SK-N-SH (cell line): ENCODE measurements at regions not wholly inside any gene's neighbourhood (a gene's known extent, or its start where the extent isn't known, plus 50 kb on each side); places are given as distances from the start of the nearest gene placed in this dataset.
A peak's percentile ranks its signal among the peaks of the same experiment; 100 is the strongest.

Source experiments
- CTCF ChIA-PET: fragments of 300-600, 350-600 bp; formaldehyde crosslinking; extraction: SDS; loops from one replicate; lab custom pipeline; 2021; lab: Yijun Ruan, JAX
- POLR2A ChIA-PET: fragments of 350-600 bp; sonication (Branson Sonifier 250); formaldehyde crosslinking; extraction: SDS; loops from one replicate; lab custom pipeline; 2020; ENCODE audit warnings: antibody characterized with exemption, inconsistent platforms; lab: Yijun Ruan, JAX
- DNase-seq: peaks from one replicate; pipeline ENCODE4 v3.0.0; 2012
- H2AFZ ChIP-seq: fragments of 200-600 bp; sonication (generic); 2 replicates; pipeline ENCODE4 v1.8.1; 2016; ENCODE audit warnings: antibody characterized with exemption, mild to moderate bottlenecking, low read depth
- H3F3A ChIP-seq: fragments of 200-600 bp; sonication (generic); replicated peaks from 2 replicates; pipeline ENCODE3; 2016; ENCODE audit warnings: antibody characterized with exemption, mild to moderate bottlenecking; ENCODE audit not compliant: insufficient read depth
- H3K27ac ChIP-seq, 2 experiments: fragments of 200-500 bp in 1 of 2; fragments of 200-600 bp in 1 of 2; sonication (Bioruptor generic) in 1 of 2; sonication (generic), shearing (Covaris generic) in 1 of 2; 2 replicates each; pipeline versions ENCODE4 v1.5.1 to v1.6.1; 2014 to 2016; ENCODE audit warnings: low read depth in 2 of 2, inconsistent platforms in 1 of 2, low read length in 1 of 2, mild to moderate bottlenecking in 1 of 2, mixed read lengths in 1 of 2
- H3K27me3 ChIP-seq: fragments of 200-600 bp; sonication (generic), shearing (Covaris generic); 2 replicates; pipeline ENCODE4 v1.6.1; 2016; ENCODE audit warnings: mixed run types; ENCODE audit not compliant: insufficient read depth
- H3K36me3 ChIP-seq, 2 experiments: fragments of 200-500 bp in 1 of 2; fragments of 200-600 bp in 1 of 2; sonication (Bioruptor generic) in 1 of 2; sonication (generic) in 1 of 2; replicated peaks in 1 of 2; 2 replicates each; pipeline versions ENCODE3 to v1.5.1; 2014 to 2016; ENCODE audit warnings: low read length in 1 of 2, mild to moderate bottlenecking in 1 of 2; ENCODE audit not compliant: insufficient read depth in 2 of 2, control insufficient read depth in 1 of 2
- H3K4me1 ChIP-seq, 2 experiments: fragments of 200-500 bp in 1 of 2; fragments of 200-600 bp in 1 of 2; sonication (Bioruptor generic) in 1 of 2; sonication (generic), shearing (Covaris generic) in 1 of 2; 2 replicates each; pipeline versions ENCODE4 v1.5.1 to v1.6.1; 2014 to 2016; ENCODE audit warnings: low read depth in 1 of 2, low read length in 1 of 2, mixed run types in 1 of 2; ENCODE audit not compliant: insufficient read depth in 2 of 2, control insufficient read depth in 1 of 2
- H3K4me2 ChIP-seq: fragments of 200-600 bp; sonication (generic), shearing (Covaris generic); 2 replicates; pipeline ENCODE4 v1.6.1; 2017; ENCODE audit warnings: mixed run types
- H3K4me3 ChIP-seq, 2 experiments: fragments of 200-500 bp in 1 of 2; fragments of 200-600 bp in 1 of 2; sonication (Bioruptor generic) in 1 of 2; sonication (generic), shearing (Covaris generic) in 1 of 2; 2 replicates each; pipeline versions ENCODE4 v1.5.1 to v1.8.1; 2014 to 2016; ENCODE audit warnings: low read depth in 2 of 2, inconsistent platforms in 1 of 2, low read length in 1 of 2, mild to moderate bottlenecking in 1 of 2, mixed read lengths in 1 of 2, moderate library complexity in 1 of 2
- H3K79me2 ChIP-seq: fragments of 200-600 bp; sonication (generic); 2 replicates; pipeline ENCODE4 v1.8.1; 2017; ENCODE audit warnings: mild to moderate bottlenecking; ENCODE audit not compliant: insufficient read depth
- H3K9ac ChIP-seq: fragments of 200-600 bp; sonication (generic); 2 replicates; pipeline ENCODE4 v1.6.1; 2017; ENCODE audit warnings: mixed run types
- H3K9me2 ChIP-seq: fragments of 200-600 bp; sonication (generic); 2 replicates; pipeline ENCODE4 v1.6.1; 2017; ENCODE audit warnings: mixed run types
- H3K9me3 ChIP-seq: fragments of 200-600 bp; sonication (generic); 2 replicates; pipeline ENCODE4 v1.6.1; 2017; ENCODE audit warnings: mixed run types, mild to moderate bottlenecking, moderate library complexity
- H4K20me1 ChIP-seq: fragments of 200-600 bp; sonication (generic); 2 replicates; pipeline ENCODE4 v1.6.1; 2017; ENCODE audit warnings: mild to moderate bottlenecking, mixed run types; ENCODE audit not compliant: insufficient read depth
- CHD2 ChIP-seq: fragments of 150-350 bp; IDR thresholded peaks from 2 replicates; pipeline ENCODE4 v1.6.1; 2018; ENCODE audit warnings: low read length; ENCODE audit not compliant: partially characterized antibody
- EZH2phosphoT487 ChIP-seq: fragments of 200-600 bp; sonication (generic); IDR thresholded peaks from 2 replicates; pipeline ENCODE4 v1.6.1; 2017; ENCODE audit warnings: low read depth, mixed run types, mild to moderate bottlenecking, antibody characterized with exemption, moderate library complexity, borderline replicate concordance
- FOSL2 ChIP-seq: IDR thresholded peaks from 2 replicates; pipeline ENCODE4 v1.4.0; 2012; ENCODE audit warnings: low read depth, mild to moderate bottlenecking, moderate library complexity, borderline replicate concordance
- FOXJ3 ChIP-seq: sonication (generic); formaldehyde crosslinking; IDR thresholded peaks from 2 replicates; pipeline ENCODE4 v1.5.1; 2020; ENCODE audit warnings: mild to moderate bottlenecking, missing genetic modification reagents
- FOXM1 ChIP-seq: IDR thresholded peaks from 2 replicates; pipeline ENCODE4 v1.4.0; 2012; ENCODE audit warnings: low read depth, mild to moderate bottlenecking
- MEF2A ChIP-seq: IDR thresholded peaks from 2 replicates; pipeline ENCODE4 v1.4.0; 2012; ENCODE audit warnings: low read depth, borderline replicate concordance
- MXI1 ChIP-seq: IDR thresholded peaks from 2 replicates; pipeline ENCODE4 v1.6.1; 2012; ENCODE audit warnings: mild to moderate bottlenecking, low read depth, low read length, improper control_type of control experiment
- RCOR1 ChIP-seq: fragments of 150-350 bp; IDR thresholded peaks from 2 replicates; pipeline ENCODE4 v1.6.1; 2017; ENCODE audit warnings: antibody characterized with exemption, low read length
- RFX5 ChIP-seq: IDR thresholded peaks from 2 replicates; pipeline ENCODE4 v1.6.1; 2012; ENCODE audit warnings: mild to moderate bottlenecking, improper control_type of control experiment, low read length
- SMC3 ChIP-seq: IDR thresholded peaks from 2 replicates; pipeline ENCODE4 v1.6.1; 2012; ENCODE audit warnings: low read depth, low read length, improper control_type of control experiment
- TCF12 ChIP-seq: IDR thresholded peaks from 2 replicates; pipeline ENCODE4 v1.4.0; 2012
- TEAD4 ChIP-seq: IDR thresholded peaks from 2 replicates; pipeline ENCODE4 v1.4.0; 2012; ENCODE audit warnings: mild to moderate bottlenecking, borderline replicate concordance; ENCODE audit not compliant: insufficient read depth
- YY1 ChIP-seq: IDR thresholded peaks from 2 replicates; pipeline ENCODE4 v1.4.0; 2012; ENCODE audit warnings: low read depth, mild to moderate bottlenecking
- WGBS: methylation state at CpG from one replicate; pipeline ENCODE4 v1.1.6; 2017; ENCODE audit warnings: low lambda C conversion rate; 5-methylcytosine and 5-hydroxymethylcytosine counted together
- TF ChIP-seq, protein P1 (sequence below): fragments of 200-600 bp; sonication (generic); IDR thresholded peaks from 2 replicates; pipeline ENCODE4 v1.6.1; 2017; ENCODE audit warnings: antibody characterized with exemption, mild to moderate bottlenecking, moderate library complexity
- TF ChIP-seq, protein P2 (sequence below): IDR thresholded peaks from 2 replicates; pipeline ENCODE4 v1.6.1; 2012; ENCODE audit warnings: mild to moderate bottlenecking, low read depth, low read length, moderate library complexity
- TF ChIP-seq, protein P3 (sequence below): fragments of 150-350 bp; IDR thresholded peaks from 2 replicates; pipeline ENCODE4 v1.6.1; 2017; ENCODE audit warnings: antibody characterized with exemption, low read length, low read depth, borderline replicate concordance
- TF ChIP-seq, protein P4 (sequence below): IDR thresholded peaks from 2 replicates; pipeline ENCODE4; 2012
- TF ChIP-seq, protein P5 (sequence below): IDR thresholded peaks from 2 replicates; pipeline ENCODE4 v1.4.0; 2012; ENCODE audit warnings: low read depth

DNA sequence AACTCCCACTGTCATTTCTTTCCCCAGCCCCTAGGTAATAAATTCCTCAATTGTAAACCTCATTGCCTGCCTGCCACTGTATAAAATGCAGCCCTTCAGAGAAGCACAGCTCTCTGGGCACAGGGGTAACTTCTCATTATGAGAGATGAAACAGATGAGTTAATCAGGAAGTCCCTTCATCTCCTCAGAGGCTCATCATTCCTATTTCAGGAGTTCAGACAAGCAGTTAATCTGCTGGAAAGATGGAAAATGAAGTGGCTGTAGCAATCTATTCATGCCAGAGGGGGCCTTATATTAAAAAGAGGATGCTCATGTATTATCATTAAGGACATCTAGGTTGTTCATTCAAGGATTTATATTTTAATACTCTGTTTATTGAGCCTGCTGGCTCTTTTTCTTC lies 519.5 kb upstream of the LMCD1 start:
- Histone ChIP-seq H2AFZ (no peak overlapping the region), H3K79me2 (no peaks in the 10 kb centered on the region), H3K36me3 (no peaks in the 10 kb centered on the region), H3K27ac (no peak overlapping the region), H3K27me3 (no peaks in the 10 kb centered on the region), H3F3A (no peaks in the 10 kb centered on the region), H3K9ac (no peak overlapping the region), H3K9me2 (no peaks in the 10 kb centered on the region), H3K4me1 (peaks cover 0 to 14% of the 10 kb centered on the region in 2 experiments; a peak in 3 of 4 replicates), H3K4me2 (no peak overlapping the region), H3K9me3 (no peaks in the 10 kb centered on the region), H3K4me3 (no peak overlapping the region), H4K20me1 (no peaks in the 10 kb centered on the region)
- no peak for DNase-seq
- no peak for TF ChIP-seq TEAD4
- no peak for TF ChIP-seq RFX5
- TF ChIP-seq, protein P1, sequence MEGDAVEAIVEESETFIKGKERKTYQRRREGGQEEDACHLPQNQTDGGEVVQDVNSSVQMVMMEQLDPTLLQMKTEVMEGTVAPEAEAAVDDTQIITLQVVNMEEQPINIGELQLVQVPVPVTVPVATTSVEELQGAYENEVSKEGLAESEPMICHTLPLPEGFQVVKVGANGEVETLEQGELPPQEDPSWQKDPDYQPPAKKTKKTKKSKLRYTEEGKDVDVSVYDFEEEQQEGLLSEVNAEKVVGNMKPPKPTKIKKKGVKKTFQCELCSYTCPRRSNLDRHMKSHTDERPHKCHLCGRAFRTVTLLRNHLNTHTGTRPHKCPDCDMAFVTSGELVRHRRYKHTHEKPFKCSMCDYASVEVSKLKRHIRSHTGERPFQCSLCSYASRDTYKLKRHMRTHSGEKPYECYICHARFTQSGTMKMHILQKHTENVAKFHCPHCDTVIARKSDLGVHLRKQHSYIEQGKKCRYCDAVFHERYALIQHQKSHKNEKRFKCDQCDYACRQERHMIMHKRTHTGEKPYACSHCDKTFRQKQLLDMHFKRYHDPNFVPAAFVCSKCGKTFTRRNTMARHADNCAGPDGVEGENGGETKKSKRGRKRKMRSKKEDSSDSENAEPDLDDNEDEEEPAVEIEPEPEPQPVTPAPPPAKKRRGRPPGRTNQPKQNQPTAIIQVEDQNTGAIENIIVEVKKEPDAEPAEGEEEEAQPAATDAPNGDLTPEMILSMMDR = no peak
- TF ChIP-seq, protein P2, sequence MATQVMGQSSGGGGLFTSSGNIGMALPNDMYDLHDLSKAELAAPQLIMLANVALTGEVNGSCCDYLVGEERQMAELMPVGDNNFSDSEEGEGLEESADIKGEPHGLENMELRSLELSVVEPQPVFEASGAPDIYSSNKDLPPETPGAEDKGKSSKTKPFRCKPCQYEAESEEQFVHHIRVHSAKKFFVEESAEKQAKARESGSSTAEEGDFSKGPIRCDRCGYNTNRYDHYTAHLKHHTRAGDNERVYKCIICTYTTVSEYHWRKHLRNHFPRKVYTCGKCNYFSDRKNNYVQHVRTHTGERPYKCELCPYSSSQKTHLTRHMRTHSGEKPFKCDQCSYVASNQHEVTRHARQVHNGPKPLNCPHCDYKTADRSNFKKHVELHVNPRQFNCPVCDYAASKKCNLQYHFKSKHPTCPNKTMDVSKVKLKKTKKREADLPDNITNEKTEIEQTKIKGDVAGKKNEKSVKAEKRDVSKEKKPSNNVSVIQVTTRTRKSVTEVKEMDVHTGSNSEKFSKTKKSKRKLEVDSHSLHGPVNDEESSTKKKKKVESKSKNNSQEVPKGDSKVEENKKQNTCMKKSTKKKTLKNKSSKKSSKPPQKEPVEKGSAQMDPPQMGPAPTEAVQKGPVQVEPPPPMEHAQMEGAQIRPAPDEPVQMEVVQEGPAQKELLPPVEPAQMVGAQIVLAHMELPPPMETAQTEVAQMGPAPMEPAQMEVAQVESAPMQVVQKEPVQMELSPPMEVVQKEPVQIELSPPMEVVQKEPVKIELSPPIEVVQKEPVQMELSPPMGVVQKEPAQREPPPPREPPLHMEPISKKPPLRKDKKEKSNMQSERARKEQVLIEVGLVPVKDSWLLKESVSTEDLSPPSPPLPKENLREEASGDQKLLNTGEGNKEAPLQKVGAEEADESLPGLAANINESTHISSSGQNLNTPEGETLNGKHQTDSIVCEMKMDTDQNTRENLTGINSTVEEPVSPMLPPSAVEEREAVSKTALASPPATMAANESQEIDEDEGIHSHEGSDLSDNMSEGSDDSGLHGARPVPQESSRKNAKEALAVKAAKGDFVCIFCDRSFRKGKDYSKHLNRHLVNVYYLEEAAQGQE = no peak
- no peak for TF ChIP-seq SMC3
- TF ChIP-seq RCOR1 = no peak
- no peak for TF ChIP-seq EZH2phosphoT487
- no peak for TF ChIP-seq FOSL2
- no peak for TF ChIP-seq YY1
- no peak for TF ChIP-seq FOXJ3 (CRISPR knock-in tag)
- no peak for TF ChIP-seq MXI1
- TF ChIP-seq FOXM1 = no peak
- ChIA-PET CTCF (no interaction called here), POLR2A (no interaction called here)

DNA sequence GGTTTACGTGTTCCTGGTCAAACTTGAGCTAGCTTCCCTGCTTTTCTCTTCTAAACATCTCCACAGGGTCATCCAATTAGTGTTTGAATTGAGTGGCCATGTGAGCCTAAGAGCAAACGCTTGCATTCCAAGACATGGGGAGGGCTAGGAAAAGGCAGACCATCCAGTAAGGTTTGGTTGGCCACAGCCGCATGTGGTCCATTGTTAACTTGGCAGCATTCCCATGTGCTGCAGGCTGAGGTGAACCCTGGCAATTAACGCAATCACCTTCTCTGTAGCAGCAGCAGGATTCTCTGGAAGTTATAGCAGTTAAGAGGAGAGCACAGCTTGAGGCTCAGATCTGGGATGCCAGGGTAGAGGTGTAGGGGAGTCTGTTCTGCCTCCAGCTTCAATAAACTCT lies 502.2 kb upstream of the LMCD1 start:
- H3K4me3 ChIP-seq = no peak overlapping the region
- no peaks in the 10 kb centered on the region for H3K79me2 ChIP-seq
- H3K9me3 ChIP-seq = no peaks in the 10 kb centered on the region
- TF ChIP-seq MEF2A (no peak), YY1 (no peak), RFX5 (no peak), TCF12 (no peak), CHD2 (no peak), TEAD4 (no peak)
- TF ChIP-seq, protein P3, sequence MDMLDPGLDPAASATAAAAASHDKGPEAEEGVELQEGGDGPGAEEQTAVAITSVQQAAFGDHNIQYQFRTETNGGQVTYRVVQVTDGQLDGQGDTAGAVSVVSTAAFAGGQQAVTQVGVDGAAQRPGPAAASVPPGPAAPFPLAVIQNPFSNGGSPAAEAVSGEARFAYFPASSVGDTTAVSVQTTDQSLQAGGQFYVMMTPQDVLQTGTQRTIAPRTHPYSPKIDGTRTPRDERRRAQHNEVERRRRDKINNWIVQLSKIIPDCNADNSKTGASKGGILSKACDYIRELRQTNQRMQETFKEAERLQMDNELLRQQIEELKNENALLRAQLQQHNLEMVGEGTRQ = no peak
- TF ChIP-seq, protein P4, sequence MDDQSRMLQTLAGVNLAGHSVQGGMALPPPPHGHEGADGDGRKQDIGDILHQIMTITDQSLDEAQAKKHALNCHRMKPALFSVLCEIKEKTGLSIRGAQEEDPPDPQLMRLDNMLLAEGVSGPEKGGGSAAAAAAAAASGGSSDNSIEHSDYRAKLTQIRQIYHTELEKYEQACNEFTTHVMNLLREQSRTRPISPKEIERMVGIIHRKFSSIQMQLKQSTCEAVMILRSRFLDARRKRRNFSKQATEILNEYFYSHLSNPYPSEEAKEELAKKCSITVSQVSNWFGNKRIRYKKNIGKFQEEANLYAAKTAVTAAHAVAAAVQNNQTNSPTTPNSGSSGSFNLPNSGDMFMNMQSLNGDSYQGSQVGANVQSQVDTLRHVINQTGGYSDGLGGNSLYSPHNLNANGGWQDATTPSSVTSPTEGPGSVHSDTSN = no peak
- TF ChIP-seq, protein P5, sequence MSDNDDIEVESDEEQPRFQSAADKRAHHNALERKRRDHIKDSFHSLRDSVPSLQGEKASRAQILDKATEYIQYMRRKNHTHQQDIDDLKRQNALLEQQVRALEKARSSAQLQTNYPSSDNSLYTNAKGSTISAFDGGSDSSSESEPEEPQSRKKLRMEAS = no peak
- no peak overlapping the region for H3K9ac ChIP-seq
- H3K4me1 ChIP-seq = peaks cover 0 to 23% of the 10 kb centered on the region in 2 experiments; a peak in 2 of 4 replicates
- no peaks in the 10 kb centered on the region for H3K9me2 ChIP-seq
- WGBS = 24% methylated on average over 4 of the region's 4 CpGs
- no peaks in the 10 kb centered on the region for H3K36me3 ChIP-seq
- H3K27ac ChIP-seq = no peak overlapping the region
- peak; percentile 24 for DNase-seq
- H4K20me1 ChIP-seq = no peaks in the 10 kb centered on the region
- H2AFZ ChIP-seq = no peak overlapping the region
- no peak overlapping the region for H3K4me2 ChIP-seq
- no peaks in the 10 kb centered on the region for H3K27me3 ChIP-seq
- no peaks in the 10 kb centered on the region for H3F3A ChIP-seq
- POLR2A ChIA-PET = no interaction called here
- CTCF ChIA-PET = no interaction called here
